Caco-2 (cell line): ENCODE measurements at regions not wholly inside any gene's neighbourhood (a gene's known extent, or its start where the extent isn't known, plus 50 kb on each side); places are given as distances from the start of the nearest gene placed in this dataset.

Experiments
- BruUV-seq: library from RNA; stranded (reverse); fragments of 400-500 nt; replicated peaks from 2 replicates; lab custom pipeline; 2021; lab: Mats Ljungman, UMichigan
- CTCF ChIA-PET: fragments of 300-600 bp; sonication (Branson Sonifier 250); formaldehyde crosslinking; loops from one replicate; lab custom pipeline; 2022; ENCODE audit warnings: antibody characterized with exemption; lab: Charles Lee
- POLR2A ChIA-PET: fragments of 300-600 bp; sonication (Branson Sonifier 250); formaldehyde crosslinking; loops from one replicate; lab custom pipeline; 2022; ENCODE audit warnings: antibody characterized with exemption; lab: Charles Lee
- DNase-seq, 2 experiments: peaks; one replicate each; pipeline versions ENCODE4 v3.0.0 to v3.0.0-alpha.2; 2020 to 2022
- H3K27me3 ChIP-seq: replicated peaks from 2 replicates; pipeline ENCODE4 v1.6.0; 2011; ENCODE audit warnings: low read length; ENCODE audit not compliant: control insufficient read depth, insufficient read depth
- H3K36me3 ChIP-seq: 2 replicates; pipeline ENCODE4 v1.5.1; 2011; ENCODE audit warnings: low read length; ENCODE audit not compliant: control insufficient read depth, insufficient read depth
- H3K4me1 ChIP-seq: fragments of 250-450 bp; sonication (Bioruptor Pico); 2 replicates; pipeline ENCODE4 v1.5.1; 2020; ENCODE audit warnings: mild to moderate bottlenecking
- H3K4me3 ChIP-seq: 2 replicates; pipeline ENCODE4 v1.5.1; 2011; ENCODE audit warnings: low read depth, mild to moderate bottlenecking, control low read depth, low read length
- H3K9me3 ChIP-seq: fragments of 250-450 bp; sonication (Bioruptor Pico); 2 replicates; pipeline ENCODE4 v1.5.1; 2020; ENCODE audit warnings: mild to moderate bottlenecking, moderate library complexity
- H3K27ac Mint-ChIP-seq: one replicate; pipeline ENCODE4 v1.8.0; 2022; ENCODE audit warnings: mixed read lengths; ENCODE audit not compliant: unreplicated experiment
- H3K27me3 Mint-ChIP-seq: one replicate; pipeline ENCODE4 v1.8.0; 2022; ENCODE audit warnings: mixed read lengths; ENCODE audit not compliant: insufficient read depth, unreplicated experiment
- H3K36me3 Mint-ChIP-seq: one replicate; pipeline ENCODE4 v1.8.0; 2022; ENCODE audit warnings: mild to moderate bottlenecking, mixed read lengths; ENCODE audit not compliant: insufficient read depth, unreplicated experiment
- H3K4me1 Mint-ChIP-seq: one replicate; pipeline ENCODE4 v1.8.0; 2022; ENCODE audit warnings: low read depth, mixed read lengths; ENCODE audit not compliant: unreplicated experiment
- H3K4me3 Mint-ChIP-seq: one replicate; pipeline ENCODE4 v1.8.0; 2022; ENCODE audit warnings: mild to moderate bottlenecking, moderate library complexity, mixed read lengths; ENCODE audit not compliant: unreplicated experiment
- H3K9me3 Mint-ChIP-seq: one replicate; pipeline ENCODE4 v1.8.0; 2022; ENCODE audit warnings: mixed read lengths; ENCODE audit not compliant: unreplicated experiment
- intact Hi-C: fragments of 100-400 bp; cut with micrococcal nuclease; formaldehyde crosslinking; loops from one replicate; pipeline ENCODE4 v1.10.0; 2022; ENCODE audit not compliant: unreplicated experiment
- TF ChIP-seq, protein P1 (sequence below), 2 experiments: fragments of 200-600 bp in 1 of 2; IDR thresholded peaks; 1 replicate in 1 of 2; 2 replicates in 1 of 2; pipeline versions ENCODE4 v1.5.1 to v1.8.0; 2011 to 2022; ENCODE audit warnings: antibody characterized with exemption in 1 of 2, control low read depth in 1 of 2, inconsistent platforms in 1 of 2, low read depth in 1 of 2, low read length in 1 of 2, mild to moderate bottlenecking in 1 of 2, moderate library complexity in 1 of 2; ENCODE audit not compliant: insufficient read depth in 1 of 2, severe bottlenecking in 1 of 2, unreplicated experiment in 1 of 2

- Histone ChIP-seq H3K27me3 (no peaks in the 10 kb centered on the region), H3K9me3 (no peaks in the 10 kb centered on the region), H3K4me3 (no peak overlapping the region), H3K36me3 (no peaks in the 10 kb centered on the region), H3K4me1 (no peaks in the 10 kb centered on the region)
- POLR2A ChIA-PET, result no interaction called here
- CTCF ChIA-PET, result no interaction called here
- no peak for DNase-seq
- Mint-ChIP-seq H3K27me3 (no peaks in the 10 kb centered on the region), H3K27ac (no peak overlapping the region), H3K9me3 (no peaks in the 10 kb centered on the region), H3K36me3 (no peaks in the 10 kb centered on the region), H3K4me1 (no peaks in the 10 kb centered on the region), H3K4me3 (no peak overlapping the region)
- BruUV-seq, result no TSS peak
- TF ChIP-seq, protein P1, sequence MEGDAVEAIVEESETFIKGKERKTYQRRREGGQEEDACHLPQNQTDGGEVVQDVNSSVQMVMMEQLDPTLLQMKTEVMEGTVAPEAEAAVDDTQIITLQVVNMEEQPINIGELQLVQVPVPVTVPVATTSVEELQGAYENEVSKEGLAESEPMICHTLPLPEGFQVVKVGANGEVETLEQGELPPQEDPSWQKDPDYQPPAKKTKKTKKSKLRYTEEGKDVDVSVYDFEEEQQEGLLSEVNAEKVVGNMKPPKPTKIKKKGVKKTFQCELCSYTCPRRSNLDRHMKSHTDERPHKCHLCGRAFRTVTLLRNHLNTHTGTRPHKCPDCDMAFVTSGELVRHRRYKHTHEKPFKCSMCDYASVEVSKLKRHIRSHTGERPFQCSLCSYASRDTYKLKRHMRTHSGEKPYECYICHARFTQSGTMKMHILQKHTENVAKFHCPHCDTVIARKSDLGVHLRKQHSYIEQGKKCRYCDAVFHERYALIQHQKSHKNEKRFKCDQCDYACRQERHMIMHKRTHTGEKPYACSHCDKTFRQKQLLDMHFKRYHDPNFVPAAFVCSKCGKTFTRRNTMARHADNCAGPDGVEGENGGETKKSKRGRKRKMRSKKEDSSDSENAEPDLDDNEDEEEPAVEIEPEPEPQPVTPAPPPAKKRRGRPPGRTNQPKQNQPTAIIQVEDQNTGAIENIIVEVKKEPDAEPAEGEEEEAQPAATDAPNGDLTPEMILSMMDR (IDR thresholded peaks at IDR 0.05; ENCODE audit: insufficient read depth in 1 of 2, low read depth in 1 of 2, low read length in 1 of 2, severe bottlenecking in 1 of 2, unreplicated experiment in 1 of 2), result no peak
- intact Hi-C loops, result no loop called here
Measured at GRCh38 chr7:12456506-12456905, 52.8 kb upstream of the VWDE start.

GRCh38 chr7:12458520-12459131 lies 55.0 kb upstream of the VWDE start:
- Mint-ChIP-seq H3K36me3 (no peaks in the 10 kb centered on the region), H3K4me3 (no peak overlapping the region), H3K4me1 (no peaks in the 10 kb centered on the region), H3K9me3 (no peaks in the 10 kb centered on the region), H3K27ac (no peak overlapping the region), H3K27me3 (no peaks in the 10 kb centered on the region)
- Histone ChIP-seq H3K9me3 (no peaks in the 10 kb centered on the region), H3K36me3 (no peaks in the 10 kb centered on the region), H3K27me3 (no peaks in the 10 kb centered on the region), H3K4me1 (no peaks in the 10 kb centered on the region), H3K4me3 (no peak overlapping the region)
- intact Hi-C loops, result loop anchor here (1.0 kb wide), 3 partner anchors 32 to 166 kb away; no protein-coding TSS in a partner anchor
- peak in 1 of 2 experiments; percentile 55 for DNase-seq
- POLR2A ChIA-PET, result no interaction called here
- CTCF ChIA-PET, result interaction anchor here (0.6 to 2.4 kb wide), 24 partner anchors 9 to 200 kb away, joined by 3 to 51 read pairs (median 3); partner anchors contain the start of gene VWDE
- no TSS peak for BruUV-seq
- TF ChIP-seq, protein P1 (IDR thresholded peaks at IDR 0.05; ENCODE audit: insufficient read depth in 1 of 2, low read depth in 1 of 2, low read length in 1 of 2, severe bottlenecking in 1 of 2, unreplicated experiment in 1 of 2), result peak; percentile 69 to 79

DNA sequence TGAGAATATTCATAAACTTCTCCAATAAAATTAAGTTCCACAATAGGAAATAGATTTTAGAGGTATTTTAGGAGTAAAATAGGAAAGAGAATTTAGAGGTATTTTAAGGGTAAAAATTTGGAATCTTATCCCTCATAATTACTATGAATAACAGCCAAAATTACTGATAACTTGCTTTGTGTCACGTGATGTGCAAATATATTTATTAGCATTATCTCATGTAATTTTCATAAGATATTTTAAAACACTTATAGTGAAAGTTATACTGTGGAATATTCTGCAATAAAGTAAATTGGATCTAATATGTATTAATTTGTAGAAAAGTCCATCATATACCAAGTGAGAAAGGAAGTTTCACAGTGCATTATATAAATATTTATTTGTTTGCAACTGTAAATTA lies 64.2 kb upstream of the VWDE start:
- Histone ChIP-seq H3K9me3 (no peaks in the 10 kb centered on the region), H3K4me3 (no peak overlapping the region), H3K27me3 (no peaks in the 10 kb centered on the region), H3K4me1 (no peaks in the 10 kb centered on the region), H3K36me3 (no peaks in the 10 kb centered on the region)
- no peak overlapping the region for H3K27ac Mint-ChIP-seq
- TF ChIP-seq, protein P1 (IDR thresholded peaks at IDR 0.05; ENCODE audit: insufficient read depth in 1 of 2, low read depth in 1 of 2, low read length in 1 of 2, severe bottlenecking in 1 of 2, unreplicated experiment in 1 of 2), result no peak
- H3K4me1 Mint-ChIP-seq, result no peaks in the 10 kb centered on the region
- no TSS peak for BruUV-seq
- H3K9me3 Mint-ChIP-seq, result no peaks in the 10 kb centered on the region
- H3K4me3 Mint-ChIP-seq, result no peak overlapping the region
- H3K36me3 Mint-ChIP-seq, result no peaks in the 10 kb centered on the region
- POLR2A ChIA-PET, result no interaction called here
- intact Hi-C loops, result no loop called here
- DNase-seq, result no peak
- peaks cover 7% of the 10 kb centered on the region for H3K27me3 Mint-ChIP-seq
- CTCF ChIA-PET, result interaction anchor here (0.8 kb wide), 1 partner anchor 10 kb away, joined by 3 read pairs; no protein-coding TSS in a partner anchor
